SIG-M5 treated with dmso at 0.1 percent for 504 hours (cell line): ENCODE measurements at regions not wholly inside any gene's neighbourhood (a gene's known extent, or its start where the extent isn't known, plus 50 kb on each side); places are given as distances from the start of the nearest gene placed in this dataset.
A peak's percentile ranks its signal among the peaks of the same experiment; 100 is the strongest.

Source experiments
- DNase-seq: peaks from one replicate; lab custom pipeline; 2025; ENCODE audit not compliant: unreplicated experiment; lab: John Stamatoyannopoulos, UW

GRCh38 chr4:36921476-36922216, 322.9 kb upstream of the NWD2 start:
- DNase-seq, result no peak

- DNase-seq, result no peak
These were observed 313.9 kb upstream of the NWD2 start for GRCh38 chr4:36930562-36931111.

- DNase-seq, result no peak
These were observed 300.3 kb upstream of the NWD2 start for GRCh38 chr4:36944232-36944631.

- no peak for DNase-seq
These were observed 283.1 kb upstream of the NWD2 start for GRCh38 chr4:36961420-36961819.

- no peak for DNase-seq
These were observed 277.6 kb upstream of the NWD2 start for GRCh38 chr4:36966756-36967460.

- DNase-seq, result no peak
These were observed 265.0 kb upstream of the NWD2 start for GRCh38 chr4:36979533-36979932.

GRCh38 chr4:36990128-36990872, 254.2 kb upstream of the NWD2 start:
- no peak for DNase-seq

GRCh38 chr4:36997727-36998126, 246.8 kb upstream of the NWD2 start:
- peak; percentile 9 for DNase-seq

GRCh38 chr4:37000281-37000680, 244.3 kb upstream of the NWD2 start:
- no peak for DNase-seq

GRCh38 chr4:37001688-37002436, 242.7 kb upstream of the NWD2 start:
- no peak for DNase-seq

GRCh38 chr4:37002625-37003024, 241.9 kb upstream of the NWD2 start:
- no peak for DNase-seq

GRCh38 chr4:37008199-37008598, 236.3 kb upstream of the NWD2 start:
- DNase-seq, result peak; percentile 6

- no peak for DNase-seq
These were observed 230.0 kb upstream of the NWD2 start for GRCh38 chr4:37014584-37014983.

- DNase-seq, result no peak
These were observed 229.2 kb upstream of the NWD2 start for GRCh38 chr4:37015391-37015790.

- DNase-seq, result no peak
These were observed 221.0 kb upstream of the NWD2 start for GRCh38 chr4:37023504-37023903.

- DNase-seq, result no peak
These were observed 220.5 kb upstream of the NWD2 start for GRCh38 chr4:37023996-37024395.

- no peak for DNase-seq
These were observed 203.7 kb upstream of the NWD2 start for GRCh38 chr4:37040816-37041215.

GRCh38 chr4:37043342-37043741, 201.2 kb upstream of the NWD2 start:
- DNase-seq, result no peak

GRCh38 chr4:37051111-37051510, 193.4 kb upstream of the NWD2 start:
- DNase-seq, result no peak

GRCh38 chr4:37051866-37052265, 192.7 kb upstream of the NWD2 start:
- no peak for DNase-seq

- DNase-seq, result no peak
These were observed 189.9 kb upstream of the NWD2 start for GRCh38 chr4:37054531-37055077.
